T-helper 2 cell treated with Interferon-gamma antibody and Interleukin-4, amounts not matched to agents 100 ng/mL and 5 ng/mL, for 36 hours (primary cell): ENCODE measurements at regions not wholly inside any gene's neighbourhood (a gene's known extent, or its start where the extent isn't known, plus 50 kb on each side); places are given as distances from the start of the nearest gene placed in this dataset.
"Not testable (repeated sequence)": the region's sequence is repeated elsewhere in the genome, so short reads cannot be mapped to it uniquely, and the experiment has no call there.

Source experiments
- intact Hi-C: fragments of 100-400 bp; cut with micrococcal nuclease; formaldehyde crosslinking; loops from one replicate; pipeline ENCODE4 v1.15.1; 2023

DNA sequence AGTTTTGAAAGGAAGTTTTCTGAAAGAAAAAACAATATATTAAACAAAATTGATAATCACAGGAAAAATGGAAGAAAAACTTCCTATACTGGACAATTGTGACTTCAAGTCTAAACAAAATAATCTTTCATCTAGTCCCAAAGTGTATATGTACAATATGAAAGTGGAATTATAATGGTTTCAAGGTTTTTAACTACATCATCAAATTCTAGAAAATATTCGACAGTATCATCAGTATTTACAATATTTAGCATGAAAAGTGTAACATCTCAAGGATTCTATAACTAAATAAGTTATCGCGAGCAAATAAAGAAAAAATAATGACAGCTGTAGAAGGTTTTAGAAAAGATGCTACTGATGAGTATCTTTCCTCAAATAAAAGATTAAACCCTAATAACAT lies 310.9 kb upstream of the LRFN5 start:
- intact Hi-C loops, result no loop called here

DNA sequence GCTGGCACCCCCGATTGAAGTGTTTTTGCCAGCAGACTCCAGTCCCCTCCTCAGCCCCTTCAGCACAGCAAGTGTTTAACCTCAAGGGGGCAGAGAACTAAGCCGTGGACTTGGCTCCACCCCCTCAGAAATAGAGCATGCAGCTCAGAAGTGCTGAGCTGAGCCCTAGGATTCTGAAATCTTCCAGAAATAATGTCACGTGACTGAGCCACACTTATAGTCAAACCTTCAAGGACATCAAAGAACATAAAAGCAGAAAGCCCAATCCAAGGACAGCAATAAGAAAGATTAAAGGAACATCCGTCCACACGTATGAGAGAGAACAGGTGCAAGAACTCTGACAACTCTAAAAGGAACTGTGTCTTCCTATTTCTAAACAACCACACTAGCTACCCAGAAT lies 317.7 kb upstream of the LRFN5 start:
- intact Hi-C loops, result no loop called here

DNA sequence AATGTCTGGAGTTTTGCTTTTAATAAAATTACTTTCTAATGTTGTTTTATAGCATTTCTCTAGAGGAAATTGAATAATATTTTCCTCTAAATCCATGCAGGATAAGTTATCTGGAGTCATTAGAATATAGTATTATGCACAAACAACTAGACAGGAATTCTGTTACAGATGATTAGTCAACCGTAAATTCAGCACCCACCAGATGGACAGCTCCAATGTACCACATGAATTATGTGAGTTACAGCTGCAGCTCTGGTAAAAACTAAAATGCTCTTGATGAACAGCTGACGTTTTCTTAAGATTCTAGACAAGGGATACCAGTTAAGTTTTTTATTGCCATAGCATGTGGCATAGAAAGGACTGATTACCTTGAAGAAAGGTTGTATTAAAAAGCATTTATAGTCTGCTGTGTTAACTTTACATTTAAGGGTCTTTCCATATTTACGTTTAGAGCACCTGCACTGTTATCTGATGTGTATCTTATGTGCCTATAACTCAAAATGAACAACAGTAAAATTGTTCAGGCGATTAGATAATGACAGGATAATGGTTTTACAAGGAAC lies 321.4 kb upstream of the LRFN5 start:
- intact Hi-C loops, result no loop called here

DNA sequence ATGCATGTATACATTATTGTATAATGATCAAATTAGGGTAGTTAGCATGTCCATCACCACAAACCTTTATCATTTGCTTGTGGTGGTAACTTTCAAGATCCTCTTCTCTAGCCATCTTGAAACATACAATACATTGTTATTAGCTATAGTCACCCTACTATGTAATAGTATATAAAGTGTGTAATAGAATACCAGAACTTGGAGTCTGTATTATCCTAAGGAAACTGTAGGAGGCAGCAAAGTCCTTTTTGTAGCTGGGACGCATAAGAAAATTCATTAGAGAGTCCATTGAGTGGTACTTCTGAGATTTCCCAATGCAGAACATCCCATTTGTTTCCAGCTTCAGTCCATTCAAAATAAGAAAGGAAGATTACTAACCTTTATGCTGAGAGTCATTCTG lies 325.9 kb upstream of the LRFN5 start:
- intact Hi-C loops, result no loop called here

DNA sequence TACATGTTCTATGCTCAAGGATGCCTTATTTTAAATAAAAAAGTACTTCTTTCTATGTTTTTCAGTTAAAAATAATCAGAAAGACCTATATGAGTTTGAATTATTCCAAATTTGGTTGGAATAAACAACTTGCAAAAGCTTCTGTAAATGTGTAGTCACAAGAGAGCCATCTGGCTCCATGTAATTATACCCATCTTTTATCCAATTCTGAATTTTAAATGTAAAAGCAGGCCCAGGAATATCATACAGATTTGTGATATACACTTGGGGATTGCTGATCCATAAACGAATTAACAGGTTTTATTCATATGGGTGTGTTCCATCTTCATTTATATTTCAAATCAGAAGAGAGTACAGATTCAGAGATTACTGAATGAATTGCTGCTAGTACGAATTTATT lies 329.2 kb upstream of the LRFN5 start:
- intact Hi-C loops, result no loop called here

DNA sequence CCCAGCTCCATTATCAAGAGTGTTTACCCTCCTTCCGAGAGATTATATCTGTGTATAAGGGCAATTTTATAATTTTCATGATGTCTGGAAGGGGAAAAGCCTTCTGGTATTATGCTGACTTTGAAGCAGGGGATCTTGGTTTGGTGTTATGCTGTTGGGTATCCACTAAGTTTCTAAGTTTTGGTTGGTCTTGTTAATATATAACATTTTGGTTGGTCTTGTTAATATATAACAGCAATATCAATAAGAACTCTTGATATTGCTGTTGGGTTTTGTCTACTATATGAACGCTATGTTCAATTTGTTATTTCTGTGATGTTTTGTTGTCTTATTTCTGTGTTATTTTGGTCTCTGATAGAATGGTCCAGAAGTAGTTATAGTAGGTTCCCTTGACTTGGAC lies 349.2 kb upstream of the LRFN5 start:
- intact Hi-C loops, result no loop called here

DNA sequence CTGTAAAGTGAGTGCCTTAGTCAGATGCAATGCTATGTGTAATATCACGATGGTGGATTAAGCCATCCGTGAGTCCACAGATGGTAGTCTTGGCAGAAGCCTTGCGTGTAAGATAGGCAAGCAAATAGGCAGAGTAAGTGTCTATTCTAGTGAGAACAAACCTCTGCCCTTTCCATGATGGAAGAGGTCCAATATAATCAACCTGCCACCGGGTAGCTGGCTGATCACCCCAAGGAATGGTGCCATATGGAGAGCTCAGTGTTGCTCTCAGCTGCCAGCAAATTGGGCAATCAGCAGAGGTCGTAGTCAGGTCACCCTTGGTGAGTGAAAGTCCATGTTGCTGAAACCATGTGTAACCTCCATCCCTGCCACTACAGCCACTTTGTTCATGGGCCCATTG lies 371.2 kb upstream of the LRFN5 start:
- intact Hi-C loops, result no loop called here

DNA sequence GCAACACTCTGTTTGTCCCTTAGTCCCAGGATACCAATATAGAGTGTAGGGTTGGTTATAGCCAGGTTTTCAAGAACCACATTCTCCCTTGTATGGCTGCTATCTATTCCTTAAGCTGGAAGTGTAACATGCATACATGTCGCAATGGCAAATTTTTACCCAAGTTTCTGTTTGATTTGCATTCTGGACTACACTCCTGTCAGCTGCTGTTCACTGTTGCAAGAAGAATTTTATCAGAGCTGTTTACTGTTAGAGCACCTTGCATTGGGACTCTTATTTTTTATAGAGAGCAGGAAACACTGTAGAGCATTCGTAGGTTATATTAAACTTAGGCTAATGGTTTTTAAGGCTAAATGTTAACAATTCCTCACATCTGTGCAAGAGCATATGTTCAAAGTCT lies 376.0 kb upstream of the LRFN5 start:
- intact Hi-C loops, result no loop called here

DNA sequence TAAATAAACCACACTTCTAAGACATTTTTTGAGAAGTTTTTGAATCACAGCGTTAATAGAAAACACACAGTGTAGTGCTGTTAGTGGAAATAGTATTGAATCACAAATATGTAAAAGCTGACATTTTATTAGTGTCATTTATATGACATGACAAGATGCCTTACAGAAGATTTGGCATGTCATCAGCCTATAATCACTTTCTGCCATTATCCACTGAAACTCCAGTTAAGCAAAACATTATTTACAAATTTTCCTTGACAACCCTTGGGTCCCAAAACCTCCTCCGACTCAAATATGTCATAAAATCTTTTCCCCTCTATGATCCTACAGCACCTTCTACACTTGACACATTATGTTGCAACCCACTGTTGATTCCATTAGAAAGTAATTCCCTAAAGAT lies 376.9 kb upstream of the LRFN5 start:
- intact Hi-C loops, result no loop called here

DNA sequence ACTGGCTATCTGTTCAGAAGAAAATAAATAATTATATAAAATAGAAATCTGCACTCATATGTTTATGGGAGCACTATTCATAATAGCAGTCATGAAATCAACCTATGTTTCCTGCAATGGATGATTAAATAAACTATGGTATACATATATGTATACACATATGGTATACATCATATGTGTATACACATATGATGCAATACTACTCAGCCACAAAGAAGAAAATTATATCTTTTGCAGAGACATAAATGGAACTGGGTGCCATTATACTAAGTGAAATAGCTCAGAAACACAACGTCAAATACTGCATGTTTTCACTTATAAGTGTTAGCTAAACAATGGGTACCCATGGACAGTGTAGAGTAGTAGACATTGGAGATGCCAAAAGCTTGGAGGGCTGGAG lies 381.2 kb upstream of the LRFN5 start:
- intact Hi-C loops, result no loop called here

DNA sequence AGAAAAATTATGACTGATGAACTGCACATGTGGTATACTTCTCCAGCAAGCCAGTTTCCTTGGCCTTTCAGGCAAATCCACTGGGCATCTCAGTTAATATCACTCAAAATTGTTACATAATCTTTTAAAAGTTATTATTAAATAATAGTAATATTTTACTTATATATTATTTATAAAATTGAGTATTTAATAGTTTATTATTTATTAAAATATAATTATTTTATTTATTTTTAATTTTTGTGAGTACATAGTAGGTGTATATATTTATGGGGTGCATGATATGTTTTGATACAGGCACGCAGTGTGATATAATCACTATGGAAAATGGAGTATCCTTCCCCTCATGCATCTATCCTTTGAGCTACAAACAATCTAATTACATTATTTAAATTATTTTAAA lies 384.1 kb upstream of the LRFN5 start:
- intact Hi-C loops, result no loop called here

DNA sequence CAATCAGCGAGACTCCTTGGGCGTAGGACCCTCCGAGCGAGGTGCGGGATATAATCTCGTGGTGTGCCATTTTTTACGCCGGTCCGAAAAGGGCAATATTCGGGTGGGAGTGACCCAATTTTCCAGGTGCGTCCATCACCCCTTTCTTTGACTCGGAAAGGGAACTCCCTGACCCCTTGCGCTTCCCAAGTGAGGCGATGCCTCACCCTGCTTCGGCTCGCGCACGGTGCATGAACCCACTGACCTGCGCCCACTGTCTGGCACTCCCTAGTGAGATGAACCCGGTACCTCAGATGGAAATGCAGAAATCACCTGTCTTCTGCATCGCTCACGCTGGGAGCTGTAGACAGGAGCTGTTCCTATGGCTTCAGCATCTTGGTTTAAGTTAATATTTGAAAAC lies 391.7 kb upstream of the LRFN5 start:
- intact Hi-C loops, result not testable (repeated sequence)

DNA sequence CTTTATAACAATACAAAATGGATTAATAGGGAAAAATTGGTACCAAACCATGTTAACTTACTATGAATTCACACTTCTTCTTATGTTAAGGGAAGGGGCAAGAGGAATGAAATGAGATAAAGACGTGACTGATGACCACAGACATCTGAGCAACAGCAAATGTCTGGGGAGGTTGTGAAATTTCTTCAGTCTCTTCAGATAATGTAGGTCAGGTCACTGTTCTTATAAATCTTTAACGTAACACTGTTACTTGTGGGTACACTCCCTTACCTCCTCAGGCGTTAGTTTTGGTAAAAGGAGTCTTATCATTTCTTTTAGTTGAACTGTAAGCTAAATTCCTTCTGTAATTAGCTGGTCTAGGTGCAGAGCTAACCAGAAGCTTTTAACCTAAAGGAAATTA lies 405.0 kb upstream of the LRFN5 start:
- intact Hi-C loops, result no loop called here

DNA sequence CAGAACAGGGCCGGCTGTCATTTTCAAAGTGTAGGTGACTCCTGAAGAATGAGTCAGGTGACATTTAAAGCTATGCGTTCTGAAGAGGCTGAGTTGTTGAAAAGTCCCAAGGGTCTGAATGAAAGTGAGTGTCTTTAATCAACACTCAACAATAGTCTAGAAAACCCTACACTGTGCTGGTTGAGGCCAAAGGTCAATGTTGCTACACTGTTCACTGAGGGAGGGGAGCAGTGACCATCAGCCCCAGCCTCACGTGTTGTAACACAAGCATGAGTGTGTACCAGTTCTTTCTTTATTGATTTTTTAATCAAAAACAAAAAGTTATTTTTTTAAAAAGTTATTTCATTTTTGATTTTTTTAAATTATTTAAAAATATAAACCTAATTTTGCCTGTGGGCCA lies 418.8 kb upstream of the LRFN5 start:
- intact Hi-C loops, result no loop called here

DNA sequence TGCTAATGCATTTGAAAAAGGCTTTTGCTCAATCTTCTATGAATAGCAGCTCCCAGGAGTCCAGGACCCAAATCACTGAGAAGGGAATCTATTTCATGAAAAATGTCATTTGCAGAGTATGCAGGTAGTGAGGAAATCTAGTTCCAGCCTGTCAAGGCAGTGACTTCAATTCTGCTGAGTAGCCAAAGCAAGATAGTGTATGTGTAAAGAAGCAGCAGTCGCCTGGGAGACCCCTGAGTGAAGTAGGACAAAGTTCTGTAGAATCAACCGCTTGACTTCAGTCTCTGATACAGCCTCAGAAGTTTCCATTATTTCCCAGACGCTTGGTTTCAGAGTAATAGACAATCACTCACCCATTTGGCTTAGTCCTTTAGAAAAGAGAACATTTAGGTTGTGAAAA lies 435.6 kb upstream of the LRFN5 start:
- intact Hi-C loops, result no loop called here

DNA sequence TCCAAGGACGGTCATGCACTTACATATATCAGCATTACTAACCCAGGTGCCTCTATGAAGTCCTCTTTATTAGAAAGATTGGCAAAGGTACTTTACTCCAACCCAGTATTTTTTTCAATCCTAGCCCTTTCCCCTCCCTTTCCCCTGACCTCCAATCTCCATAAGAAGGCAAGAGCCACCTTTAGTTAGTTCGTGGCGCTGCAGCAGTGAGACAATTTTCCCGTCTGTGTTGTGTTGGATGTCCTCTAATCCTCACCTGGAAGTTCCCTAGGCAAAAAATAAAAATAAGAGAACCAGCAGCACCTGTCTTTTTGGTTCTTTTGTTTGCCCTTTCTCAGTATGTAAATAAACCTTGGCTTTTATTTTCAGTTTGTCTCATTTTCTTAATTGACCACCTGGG lies 439.6 kb upstream of the LRFN5 start:
- intact Hi-C loops, result no loop called here

DNA sequence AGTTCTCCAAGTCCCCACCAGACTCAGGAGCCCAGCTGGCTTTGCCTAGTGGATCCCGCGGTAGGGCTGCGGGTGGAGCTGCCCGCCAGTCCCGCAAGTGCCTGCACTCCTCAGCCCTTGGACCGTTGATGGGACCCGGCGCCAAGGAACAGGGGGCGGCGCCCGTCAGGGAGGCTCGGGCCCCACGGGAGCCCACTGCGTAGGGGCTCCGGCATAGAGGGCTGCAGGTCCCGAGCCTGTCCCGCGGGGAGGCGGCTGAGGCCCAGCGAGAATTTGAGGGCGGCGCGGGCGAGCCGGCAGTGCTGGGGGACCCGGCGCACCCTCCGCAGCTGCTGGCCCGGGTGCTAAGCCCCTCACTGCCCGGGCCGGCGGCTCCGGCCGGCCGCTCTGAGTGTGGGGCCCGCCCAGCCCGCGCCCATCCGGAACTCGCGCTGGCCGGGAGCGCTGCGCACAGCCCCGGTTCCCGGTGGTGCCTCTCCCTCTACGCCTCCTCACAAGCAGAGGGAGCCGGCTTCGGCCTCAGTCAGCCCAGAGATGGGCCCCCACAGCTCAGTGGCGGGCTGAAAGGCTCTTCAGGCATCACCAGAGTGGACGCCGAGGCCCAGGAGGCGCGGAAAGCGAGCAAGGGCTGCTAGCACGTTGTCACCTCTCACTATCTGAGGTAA lies 452.4 kb upstream of the LRFN5 start:
- intact Hi-C loops, result no loop called here

DNA sequence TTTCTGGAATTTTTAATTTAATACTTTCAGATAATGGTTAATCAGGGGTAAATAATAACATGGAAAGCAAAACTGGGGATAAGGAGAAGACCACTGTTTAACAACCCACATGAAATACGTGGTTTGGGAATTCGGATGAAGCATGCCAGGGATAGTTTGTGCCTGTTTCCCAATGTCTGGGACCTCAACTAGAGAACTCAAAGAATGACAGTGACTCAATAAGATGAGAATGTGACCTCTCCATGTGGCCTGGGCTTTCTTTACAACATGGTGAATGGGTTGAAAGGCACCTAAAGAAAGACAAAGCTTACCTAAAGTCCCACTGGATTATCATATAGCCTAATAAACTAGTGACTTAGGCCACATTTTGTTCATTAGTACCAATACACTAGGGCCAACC lies 460.3 kb upstream of the LRFN5 start:
- intact Hi-C loops, result no loop called here

DNA sequence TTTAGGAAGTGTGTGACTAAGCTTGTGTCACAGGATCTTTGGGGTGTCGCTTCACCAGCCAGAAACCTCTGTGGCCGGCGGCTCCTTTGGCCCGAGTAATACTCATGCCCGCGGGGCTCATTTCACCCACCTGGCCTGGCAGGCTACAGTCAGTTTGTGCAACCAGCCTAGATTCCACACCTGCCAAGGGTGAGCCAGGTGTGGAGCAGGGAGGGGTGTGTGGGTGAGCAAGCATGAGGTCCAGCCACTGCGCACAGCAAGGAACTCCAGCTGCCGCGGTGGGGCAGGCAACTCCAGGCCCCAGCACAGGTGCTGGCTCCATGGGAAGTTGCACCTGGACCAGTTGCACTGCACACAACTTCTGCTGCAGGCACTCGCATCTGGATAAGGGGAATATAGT lies 462.3 kb upstream of the LRFN5 start:
- intact Hi-C loops, result no loop called here

DNA sequence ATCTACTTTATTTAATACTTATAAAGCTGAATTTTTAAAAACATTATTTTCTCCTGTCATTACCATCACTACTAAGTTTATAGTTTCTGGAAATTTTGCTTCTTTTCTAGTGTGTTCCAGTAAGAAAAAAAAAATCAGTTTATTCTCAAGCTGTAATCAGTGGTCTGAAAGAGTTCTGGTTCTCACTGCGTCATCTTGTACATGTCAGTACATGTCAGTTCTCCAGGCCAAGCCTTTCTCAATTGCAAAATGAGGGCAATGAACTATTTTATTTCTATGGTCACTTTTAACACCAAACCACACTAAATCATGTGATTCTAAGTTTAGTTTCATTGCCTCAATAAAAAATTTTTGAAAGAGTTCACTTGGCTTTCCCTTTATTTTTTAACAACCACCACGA lies 468.9 kb upstream of the LRFN5 start:
- intact Hi-C loops, result no loop called here

DNA sequence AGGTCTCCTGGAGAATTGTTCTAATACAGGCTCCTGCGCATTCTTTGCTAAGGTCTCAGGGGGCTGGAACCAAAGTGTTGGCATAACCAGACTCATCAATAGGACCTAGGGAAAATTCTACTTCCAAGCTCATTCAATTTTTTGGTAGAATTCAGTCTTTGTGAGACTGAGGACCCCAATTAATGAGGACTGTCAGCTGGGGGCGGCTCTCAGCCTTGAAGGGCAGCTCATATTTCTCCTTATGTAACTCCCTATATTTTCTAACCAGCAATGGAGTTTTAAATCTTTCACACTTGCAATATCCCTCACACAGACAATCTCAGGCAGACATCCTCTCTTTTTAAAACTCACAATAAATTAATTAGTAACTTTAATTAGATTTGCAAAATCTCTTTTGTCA lies 476.4 kb upstream of the LRFN5 start:
- intact Hi-C loops, result no loop called here

DNA sequence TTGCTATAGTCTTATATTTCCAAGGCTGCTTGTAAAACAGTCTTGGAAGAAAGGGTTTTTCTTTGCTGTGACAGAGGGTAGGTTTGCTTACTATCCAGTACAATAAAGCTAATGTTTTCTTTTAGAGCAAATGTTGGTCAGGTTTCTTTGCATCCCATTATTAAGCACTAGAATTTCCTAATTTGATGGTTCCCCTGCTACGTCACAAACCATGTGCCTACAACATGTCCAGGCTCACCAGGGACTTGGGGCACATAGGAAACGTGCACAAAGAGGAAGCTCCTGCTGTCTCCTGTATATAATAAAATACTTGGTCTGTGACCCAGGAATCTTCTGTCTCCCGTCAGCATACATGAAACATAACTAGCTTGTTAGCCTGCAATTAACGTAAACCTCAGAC lies 486.3 kb upstream of the LRFN5 start:
- intact Hi-C loops, result no loop called here

DNA sequence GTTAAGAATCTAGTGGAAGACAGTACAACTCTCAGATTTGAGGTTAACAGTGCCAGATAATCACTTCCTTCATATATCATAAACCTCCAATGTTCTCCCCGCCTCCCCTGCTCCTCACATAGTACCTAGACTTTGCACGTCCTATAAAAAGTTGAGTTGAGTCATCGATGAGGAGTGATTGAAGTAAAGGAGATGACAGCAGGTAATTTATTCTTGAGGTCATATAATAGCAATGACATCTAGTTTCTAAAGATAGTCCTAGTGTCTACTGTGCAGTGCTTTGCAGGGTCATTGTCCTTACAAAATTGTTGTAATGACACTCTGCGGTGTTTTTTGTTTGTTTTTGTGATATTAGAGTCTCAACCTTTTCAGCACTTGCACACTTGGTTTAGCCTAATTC lies 510.5 kb upstream of the LRFN5 start:
- intact Hi-C loops, result no loop called here

DNA sequence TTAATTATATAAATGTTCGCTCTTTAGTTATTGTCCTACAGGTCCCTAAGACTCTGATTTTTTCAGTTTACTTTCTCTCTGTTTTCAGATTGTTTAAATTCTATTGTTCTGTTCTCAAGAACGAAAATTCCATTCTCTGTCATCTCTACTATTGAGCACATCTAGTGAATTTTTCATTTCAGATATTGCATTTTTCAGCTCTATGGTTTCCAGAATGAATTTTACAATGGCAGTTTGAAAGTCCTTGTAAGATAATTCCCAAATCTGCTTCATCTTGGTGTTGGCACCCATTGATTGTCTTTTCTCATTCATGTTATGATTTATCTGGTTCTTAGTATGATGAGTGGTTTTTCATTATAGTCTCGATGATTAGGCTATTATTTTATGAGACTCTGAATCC lies 519.6 kb upstream of the LRFN5 start:
- intact Hi-C loops, result no loop called here
